Lung (tissue), 11 donors: ENCODE measurements at regions not wholly inside any gene's neighbourhood (a gene's known extent, or its start where the extent isn't known, plus 50 kb on each side); places are given as distances from the start of the nearest gene placed in this dataset.

ENCODE experiments used
- ATAC-seq: fragments of 200-7000 bp; cut with Tn5 transposase; one replicate; pipeline ENCODE4 v1.9.1; 2020; ENCODE audit warnings: moderate number of reproducible peaks; ENCODE audit not compliant: insufficient read depth, low FRiP score
- DNase-seq, 3 donors: peaks; one replicate each; pipeline ENCODE4 v3.0.0-alpha.2; 2013 to 2017
- H3K27ac ChIP-seq, 2 donors: one replicate each; pipeline ENCODE4 v1.5.1; 2013; ENCODE audit warnings: mild to moderate bottlenecking in 2 of 2, moderate library complexity in 2 of 2, control low read depth in 1 of 2, inconsistent platforms in 1 of 2, low read depth in 1 of 2, low read length in 1 of 2
- H3K27me3 ChIP-seq, 3 donors: one replicate each; pipeline ENCODE4 v1.5.1; 2013; ENCODE audit warnings: low read length in 2 of 3; ENCODE audit not compliant: control insufficient read depth in 3 of 3, insufficient read depth in 3 of 3
- H3K36me3 ChIP-seq, 4 donors: one replicate each; pipeline ENCODE4 v1.5.1; 2013; ENCODE audit warnings: low read length in 4 of 4, mild to moderate bottlenecking in 1 of 4, moderate library complexity in 1 of 4; ENCODE audit not compliant: control insufficient read depth in 4 of 4, insufficient read depth in 4 of 4
- H3K4me1 ChIP-seq, 5 donors: one replicate each; pipeline ENCODE4 v1.5.1; 2013; ENCODE audit warnings: low read length in 5 of 5, mild to moderate bottlenecking in 2 of 5, moderate library complexity in 1 of 5; ENCODE audit not compliant: control insufficient read depth in 5 of 5, insufficient read depth in 5 of 5
- H3K4me3 ChIP-seq: one replicate; pipeline ENCODE4 v1.5.1; 2013; ENCODE audit warnings: mild to moderate bottlenecking, control low read depth, moderate library complexity
- H3K9ac ChIP-seq, 2 donors: one replicate each; pipeline ENCODE4 v1.5.1; 2013; ENCODE audit warnings: low read length in 2 of 2, control low read depth in 1 of 2; ENCODE audit not compliant: insufficient read depth in 1 of 2
- H3K9me3 ChIP-seq, 4 donors: one replicate each; pipeline ENCODE4 v1.5.1; 2013; ENCODE audit warnings: low read length in 3 of 4, mild to moderate bottlenecking in 1 of 4, moderate library complexity in 1 of 4; ENCODE audit not compliant: control insufficient read depth in 4 of 4, insufficient read depth in 3 of 4
- WGBS, 2 donors: extraction: QIAGEN DNeasy Blood & Tissue Kit; methylation state at CpG; one replicate each; pipeline ENCODE4 v1.1.7; 2013; 5-methylcytosine and 5-hydroxymethylcytosine counted together
- TF ChIP-seq, protein P1 (sequence below): IDR thresholded peaks from 2 replicates; pipeline ENCODE4 v1.5.1; 2012; ENCODE audit warnings: mild to moderate bottlenecking; ENCODE audit errors: control extremely low read depth, extremely low read depth
- donor health status: control.
- donor health status: control.
- donor health status: Bipolar disorder and iron deficiency.
- donor health status: healthy.
- donor health status: DM: yes; HTN: yes; CAD: no.

DNA sequence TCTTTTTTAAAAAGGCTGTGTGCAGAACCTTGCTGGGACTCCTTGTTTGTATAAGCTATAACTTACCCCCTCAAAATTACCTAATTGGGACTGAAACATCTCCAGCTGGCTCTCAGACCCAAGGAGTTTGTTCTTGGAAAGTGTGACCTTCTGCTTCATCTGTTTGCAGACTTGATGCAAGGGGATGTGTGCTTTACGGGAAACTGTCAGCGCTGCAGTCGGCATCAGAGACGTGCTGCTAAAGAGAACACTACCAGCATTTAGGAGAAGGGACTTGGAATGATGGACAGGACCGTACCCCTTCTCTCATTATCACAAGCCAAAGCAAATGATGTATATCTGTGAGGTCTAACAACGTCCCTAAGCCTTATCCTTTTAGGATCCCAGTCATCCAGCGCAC, 174.2 kb upstream of the PARP11 start:
- Histone ChIP-seq H3K27me3 (peaks cover 0 to 2% (median 0%) of the 10 kb centered on the region in 3 donors), H3K9me3 (no peaks in the 10 kb centered on the region), H3K27ac (no peak overlapping the region), H3K9ac (no peak overlapping the region), H3K4me1 (no peaks in the 10 kb centered on the region), H3K36me3 (no peaks in the 10 kb centered on the region), H3K4me3 (no peak overlapping the region)
- TF ChIP-seq, protein P1, sequence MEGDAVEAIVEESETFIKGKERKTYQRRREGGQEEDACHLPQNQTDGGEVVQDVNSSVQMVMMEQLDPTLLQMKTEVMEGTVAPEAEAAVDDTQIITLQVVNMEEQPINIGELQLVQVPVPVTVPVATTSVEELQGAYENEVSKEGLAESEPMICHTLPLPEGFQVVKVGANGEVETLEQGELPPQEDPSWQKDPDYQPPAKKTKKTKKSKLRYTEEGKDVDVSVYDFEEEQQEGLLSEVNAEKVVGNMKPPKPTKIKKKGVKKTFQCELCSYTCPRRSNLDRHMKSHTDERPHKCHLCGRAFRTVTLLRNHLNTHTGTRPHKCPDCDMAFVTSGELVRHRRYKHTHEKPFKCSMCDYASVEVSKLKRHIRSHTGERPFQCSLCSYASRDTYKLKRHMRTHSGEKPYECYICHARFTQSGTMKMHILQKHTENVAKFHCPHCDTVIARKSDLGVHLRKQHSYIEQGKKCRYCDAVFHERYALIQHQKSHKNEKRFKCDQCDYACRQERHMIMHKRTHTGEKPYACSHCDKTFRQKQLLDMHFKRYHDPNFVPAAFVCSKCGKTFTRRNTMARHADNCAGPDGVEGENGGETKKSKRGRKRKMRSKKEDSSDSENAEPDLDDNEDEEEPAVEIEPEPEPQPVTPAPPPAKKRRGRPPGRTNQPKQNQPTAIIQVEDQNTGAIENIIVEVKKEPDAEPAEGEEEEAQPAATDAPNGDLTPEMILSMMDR, result no peak
- 88 to 90% methylated on average over 7 of the region's 7 CpGs for WGBS, 2 donors
- ATAC-seq (no peak), DNase-seq (no peak)

- H3K27ac ChIP-seq, result no peak overlapping the region
- TF ChIP-seq, protein P1, result no peak
- ATAC-seq, result no peak
Measured at GRCh38 chr12:4046495-4046840, 173.3 kb upstream of the PARP11 start.

DNA sequence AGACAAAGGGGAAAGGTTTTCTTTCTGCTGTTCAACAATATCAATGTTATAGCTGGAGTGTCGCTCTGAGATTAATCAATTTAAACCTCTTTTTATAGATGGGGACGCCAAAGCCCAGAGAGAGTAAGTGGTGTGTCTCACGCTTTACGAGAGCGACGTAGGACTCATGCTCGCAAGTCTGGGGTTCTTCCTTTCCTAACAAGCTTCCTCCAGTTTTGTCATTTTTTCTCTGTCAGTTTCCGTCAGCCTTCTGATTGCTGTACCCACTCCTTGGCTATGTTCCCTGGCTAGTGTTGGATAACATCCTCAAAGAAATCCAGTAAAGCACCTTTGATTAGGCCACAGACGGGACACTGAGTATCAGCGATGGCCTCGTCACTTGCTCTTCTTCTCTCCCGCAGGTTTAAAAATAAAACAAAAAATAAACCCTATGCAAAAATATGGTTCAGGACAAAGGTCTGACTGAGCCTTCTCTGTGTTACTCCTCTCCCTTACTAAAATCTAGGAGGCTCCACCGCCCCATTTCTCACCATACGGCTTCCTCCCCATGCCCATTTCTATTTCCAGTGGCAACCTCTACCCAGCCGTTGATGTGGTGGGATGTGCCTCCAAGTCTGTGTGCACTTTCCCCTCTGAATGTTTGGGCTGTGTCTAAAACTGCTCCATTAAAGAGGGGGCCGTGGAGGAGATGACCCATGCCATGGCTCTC, 172.7 kb upstream of the PARP11 start:
- WGBS, 2 donors, result 92 to 93% methylated on average over 16 of the region's 16 CpGs
- no peak overlapping the region for H3K9ac ChIP-seq
- H3K27me3 ChIP-seq, result peaks cover 0 to 2% (median 0%) of the 10 kb centered on the region in 3 donors
- no peaks in the 10 kb centered on the region for H3K36me3 ChIP-seq
- H3K4me1 ChIP-seq, result no peaks in the 10 kb centered on the region
- TF ChIP-seq, protein P1, result no peak
- ATAC-seq (no peak), DNase-seq (no peak)
- no peaks in the 10 kb centered on the region for H3K9me3 ChIP-seq
- no peak overlapping the region for H3K4me3 ChIP-seq
- no peak overlapping the region for H3K27ac ChIP-seq

More at GRCh38 chr12:4046495-4046840, 173.3 kb upstream of the PARP11 start:
- DNase-seq, result no peak
- no peaks in the 10 kb centered on the region for H3K9me3 ChIP-seq
- WGBS, 2 donors, result 39 to 60% methylated on average over 6 of the region's 6 CpGs
- H3K9ac ChIP-seq, result no peak overlapping the region
- H3K4me1 ChIP-seq, result no peaks in the 10 kb centered on the region
- peaks cover 0 to 2% (median 0%) of the 10 kb centered on the region in 3 donors for H3K27me3 ChIP-seq
- H3K36me3 ChIP-seq, result no peaks in the 10 kb centered on the region
- H3K4me3 ChIP-seq, result no peak overlapping the region
